ENCODE measurements at regions not wholly inside any gene's neighbourhood (a gene's known extent, or its start where the extent isn't known, plus 50 kb on each side); places are given as distances from the start of the nearest gene placed in this dataset.

- no peak for TF ChIP-seq CTCF (optimal IDR thresholded peaks at IDR 0.05 in 1 of 3, IDR thresholded peaks at IDR 0.05 in 1 of 3, conservative IDR thresholded peaks at IDR 0.05 in 1 of 3; ENCODE audit: extremely low read depth in 1 of 3, insufficient read depth in 2 of 3, low read length in 3 of 3)
- TF ChIP-seq EZH2 (IDR thresholded peaks at IDR 0.05; ENCODE audit: low read length), result no peak
These were observed 219.3 kb downstream of the GATA3 start for GRCh38 chr10:8273749-8274148.
